ENCODE measurements at regions not wholly inside any gene's neighbourhood (a gene's known extent, or its start where the extent isn't known, plus 50 kb on each side); places are given as distances from the start of the nearest gene placed in this dataset.

DNA sequence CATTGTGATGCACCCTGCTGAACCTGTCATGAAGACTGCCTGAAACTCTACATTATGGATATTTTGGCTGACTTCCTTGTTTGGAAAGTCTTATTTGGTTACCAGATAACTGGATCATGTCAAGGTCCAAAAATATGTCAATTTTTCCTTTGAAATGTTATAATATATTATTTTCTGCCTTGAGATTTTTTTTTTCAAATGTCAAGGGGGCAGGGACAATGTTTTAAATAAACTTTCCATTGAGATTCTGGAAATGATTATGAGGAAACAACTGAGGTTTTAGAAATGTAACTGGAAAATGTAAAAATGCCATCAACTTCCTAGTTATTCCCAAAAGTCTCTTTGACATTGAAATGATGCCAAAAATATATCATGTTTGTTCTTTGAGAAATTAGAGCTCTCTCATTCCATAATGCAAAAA lies 117.0 kb downstream of the RFC3 start:
- TF ChIP-seq, protein P1, sequence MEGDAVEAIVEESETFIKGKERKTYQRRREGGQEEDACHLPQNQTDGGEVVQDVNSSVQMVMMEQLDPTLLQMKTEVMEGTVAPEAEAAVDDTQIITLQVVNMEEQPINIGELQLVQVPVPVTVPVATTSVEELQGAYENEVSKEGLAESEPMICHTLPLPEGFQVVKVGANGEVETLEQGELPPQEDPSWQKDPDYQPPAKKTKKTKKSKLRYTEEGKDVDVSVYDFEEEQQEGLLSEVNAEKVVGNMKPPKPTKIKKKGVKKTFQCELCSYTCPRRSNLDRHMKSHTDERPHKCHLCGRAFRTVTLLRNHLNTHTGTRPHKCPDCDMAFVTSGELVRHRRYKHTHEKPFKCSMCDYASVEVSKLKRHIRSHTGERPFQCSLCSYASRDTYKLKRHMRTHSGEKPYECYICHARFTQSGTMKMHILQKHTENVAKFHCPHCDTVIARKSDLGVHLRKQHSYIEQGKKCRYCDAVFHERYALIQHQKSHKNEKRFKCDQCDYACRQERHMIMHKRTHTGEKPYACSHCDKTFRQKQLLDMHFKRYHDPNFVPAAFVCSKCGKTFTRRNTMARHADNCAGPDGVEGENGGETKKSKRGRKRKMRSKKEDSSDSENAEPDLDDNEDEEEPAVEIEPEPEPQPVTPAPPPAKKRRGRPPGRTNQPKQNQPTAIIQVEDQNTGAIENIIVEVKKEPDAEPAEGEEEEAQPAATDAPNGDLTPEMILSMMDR (IDR thresholded peaks at IDR 0.05; ENCODE audit: extremely low read depth in 1 of 2, insufficient read depth in 1 of 2, low read depth in 1 of 2, low read length in 2 of 2), result no peak
- TF ChIP-seq JUN (IDR thresholded peaks at IDR 0.05; ENCODE audit: borderline replicate concordance, insufficient read depth, insufficient read length, low read depth), result no peak
- TF ChIP-seq POLR2A (IDR thresholded peaks at IDR 0.05; ENCODE audit: low read depth, low read length), result no peak
- TF ChIP-seq POLR2AphosphoS5 (IDR thresholded peaks at IDR 0.05; ENCODE audit: insufficient read depth, low read depth, low read length), result no peak
- no peak for TF ChIP-seq EZH2 (IDR thresholded peaks at IDR 0.05; ENCODE audit: borderline replicate concordance, low read depth, low read length, severe bottlenecking)
- TF ChIP-seq FOS (IDR thresholded peaks at IDR 0.05; ENCODE audit: borderline replicate concordance, insufficient read depth, low read length), result no peak
- TF ChIP-seq, protein P2, sequence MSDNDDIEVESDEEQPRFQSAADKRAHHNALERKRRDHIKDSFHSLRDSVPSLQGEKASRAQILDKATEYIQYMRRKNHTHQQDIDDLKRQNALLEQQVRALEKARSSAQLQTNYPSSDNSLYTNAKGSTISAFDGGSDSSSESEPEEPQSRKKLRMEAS (IDR thresholded peaks at IDR 0.05; ENCODE audit: insufficient read depth, insufficient read length), result no peak
